Activated CD4-positive, CD25-positive, alpha-beta regulatory T cell treated with anti-CD3 and anti-CD28 coated beads, Interleukin-2, amount 50 U/mL, for 24 hours (primary cell): ENCODE measurements at regions not wholly inside any gene's neighbourhood (a gene's known extent, or its start where the extent isn't known, plus 50 kb on each side); places are given as distances from the start of the nearest gene placed in this dataset.
"Not testable (repeated sequence)": the region's sequence is repeated elsewhere in the genome, so short reads cannot be mapped to it uniquely, and the experiment has no call there.

Source experiments
- ATAC-seq, 2 donors: fragments of 150-1000 bp; cut with Tn5 transposase; one replicate each; pipeline ENCODE4 v1.10.0; 2021; ENCODE audit warnings: mild to moderate bottlenecking in 1 of 2, moderate library complexity in 1 of 2

DNA sequence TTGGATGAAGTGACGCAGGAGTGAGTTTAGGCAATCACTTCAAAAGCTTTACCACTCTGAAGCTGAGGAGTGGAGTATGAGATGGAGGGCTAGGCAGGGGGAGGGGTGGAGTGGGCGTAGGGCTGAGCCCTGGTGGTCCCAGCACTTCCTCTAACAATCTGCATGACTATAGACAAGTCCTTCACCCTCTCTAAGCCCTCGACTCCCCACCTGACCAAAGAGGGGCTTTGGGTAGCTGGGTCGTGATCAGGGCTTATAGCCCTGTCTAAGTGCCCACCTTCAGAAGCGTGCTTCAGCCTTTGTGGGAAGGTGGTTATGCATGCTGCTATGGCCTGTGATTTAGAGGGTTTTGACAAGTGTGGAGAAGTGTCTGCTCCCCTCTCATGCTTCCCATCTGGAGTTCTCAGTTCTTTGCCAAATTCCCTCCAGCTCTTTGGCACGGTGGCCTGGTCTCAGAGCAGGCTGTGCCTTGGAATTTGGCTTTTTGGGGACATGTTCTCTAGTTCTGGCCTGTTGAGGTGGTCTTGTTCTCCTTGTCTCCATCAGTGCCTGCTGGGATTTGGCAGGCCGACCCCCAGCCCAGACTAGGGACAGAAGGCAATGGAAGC is 53.0 kb downstream of the ACTBL2 start:
- no peak for ATAC-seq

DNA sequence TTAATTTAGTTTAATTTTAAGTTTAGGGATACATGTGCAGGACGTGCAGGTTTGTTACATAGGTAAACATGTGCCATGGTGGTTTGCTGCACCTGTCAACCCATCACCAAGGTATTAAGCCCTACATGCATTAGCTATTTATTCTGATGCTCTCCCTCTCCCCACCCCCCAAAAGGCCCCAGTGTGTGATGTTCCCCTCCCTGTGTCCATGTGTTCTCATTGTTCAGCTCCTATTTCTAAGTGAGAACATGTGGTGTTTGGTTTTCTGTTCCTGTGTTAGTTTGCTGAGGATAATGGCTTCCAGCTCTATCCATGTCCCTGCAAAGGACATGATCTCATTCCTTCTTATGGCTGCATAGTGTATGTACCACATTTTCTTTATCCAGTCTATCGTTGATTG is 53.6 kb downstream of the ACTBL2 start:
- ATAC-seq = not testable (repeated sequence)

- ATAC-seq = no peak
These were observed 59.6 kb downstream of the ACTBL2 start for GRCh38 chr5:57422993-57423392.

DNA sequence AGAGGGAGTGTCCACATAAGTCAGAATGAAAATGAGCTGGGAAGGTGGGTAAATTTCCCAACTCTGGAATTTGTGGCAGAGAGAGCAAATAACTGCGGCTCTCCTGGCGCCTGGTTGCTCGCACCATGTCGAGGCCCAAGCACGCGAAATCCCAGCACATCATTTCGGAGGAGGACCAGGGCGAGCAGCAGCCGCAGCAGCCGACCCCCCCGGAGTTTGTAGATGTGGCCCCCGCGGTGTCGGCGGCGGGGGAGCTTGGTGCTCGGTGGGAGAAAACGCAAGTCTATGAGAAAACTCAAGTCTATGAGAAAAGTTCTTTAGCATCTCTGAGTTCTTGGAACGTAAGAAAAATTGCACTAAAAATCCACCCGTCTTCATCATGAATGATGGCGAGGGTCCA is 60.3 kb downstream of the ACTBL2 start:
- ATAC-seq = no peak

DNA sequence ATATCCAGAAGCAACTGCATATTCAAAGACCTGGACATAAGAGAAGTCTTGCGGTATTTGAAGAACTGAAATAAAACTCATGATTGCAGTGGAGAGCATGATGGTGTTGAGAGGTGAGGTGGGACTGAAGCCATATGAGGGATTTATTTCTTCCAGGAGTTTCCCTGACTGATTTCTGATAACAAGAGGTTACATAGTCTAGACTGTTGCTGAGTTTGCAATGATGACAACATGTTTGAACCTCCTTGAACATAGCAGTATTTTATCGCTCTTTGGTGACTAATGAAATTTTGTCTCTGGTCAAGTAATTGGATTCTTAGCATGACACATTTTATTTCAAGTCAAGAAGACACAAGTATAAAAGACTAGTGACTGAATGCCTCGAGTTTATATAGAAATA is 61.8 kb downstream of the ACTBL2 start:
- no peak for ATAC-seq

DNA sequence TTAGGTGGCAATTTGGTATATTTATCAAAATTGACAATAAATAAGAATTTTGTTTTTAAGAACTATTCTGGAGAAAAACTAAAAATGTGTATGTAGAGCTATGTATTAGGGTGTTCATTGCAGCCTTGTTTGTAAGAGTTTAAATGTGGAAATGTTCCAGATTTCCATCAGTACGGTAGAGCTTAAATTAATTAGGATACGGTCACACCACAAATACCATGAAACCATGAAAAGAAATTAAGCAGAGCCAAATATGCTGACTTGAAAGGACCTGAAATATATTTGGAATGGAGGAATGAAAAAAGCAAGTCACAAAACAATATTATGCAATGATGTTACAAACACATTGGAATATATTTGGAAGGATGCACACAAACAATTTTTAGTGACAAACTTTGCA is 64.6 kb downstream of the ACTBL2 start:
- ATAC-seq = no peak

DNA sequence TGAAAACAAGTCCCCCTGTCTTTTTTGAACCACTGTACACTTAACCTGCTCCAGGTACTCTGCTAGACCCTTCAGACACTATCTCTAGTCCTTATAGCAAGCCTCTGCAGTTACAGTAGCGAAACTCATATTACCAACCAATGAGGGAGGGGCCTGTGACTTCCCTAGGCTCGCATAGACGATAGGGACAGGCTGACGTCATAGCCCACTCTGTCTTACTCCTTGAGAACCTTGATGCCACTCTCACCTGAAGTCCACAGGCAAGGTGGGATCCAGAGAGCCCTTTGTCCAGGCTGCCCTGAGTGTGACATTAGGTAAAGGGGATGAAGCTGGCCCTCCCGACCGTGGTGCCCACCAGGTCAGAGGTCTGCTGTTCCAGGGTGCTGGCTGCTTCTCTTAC is 65.3 kb downstream of the ACTBL2 start:
- no peak for ATAC-seq

DNA sequence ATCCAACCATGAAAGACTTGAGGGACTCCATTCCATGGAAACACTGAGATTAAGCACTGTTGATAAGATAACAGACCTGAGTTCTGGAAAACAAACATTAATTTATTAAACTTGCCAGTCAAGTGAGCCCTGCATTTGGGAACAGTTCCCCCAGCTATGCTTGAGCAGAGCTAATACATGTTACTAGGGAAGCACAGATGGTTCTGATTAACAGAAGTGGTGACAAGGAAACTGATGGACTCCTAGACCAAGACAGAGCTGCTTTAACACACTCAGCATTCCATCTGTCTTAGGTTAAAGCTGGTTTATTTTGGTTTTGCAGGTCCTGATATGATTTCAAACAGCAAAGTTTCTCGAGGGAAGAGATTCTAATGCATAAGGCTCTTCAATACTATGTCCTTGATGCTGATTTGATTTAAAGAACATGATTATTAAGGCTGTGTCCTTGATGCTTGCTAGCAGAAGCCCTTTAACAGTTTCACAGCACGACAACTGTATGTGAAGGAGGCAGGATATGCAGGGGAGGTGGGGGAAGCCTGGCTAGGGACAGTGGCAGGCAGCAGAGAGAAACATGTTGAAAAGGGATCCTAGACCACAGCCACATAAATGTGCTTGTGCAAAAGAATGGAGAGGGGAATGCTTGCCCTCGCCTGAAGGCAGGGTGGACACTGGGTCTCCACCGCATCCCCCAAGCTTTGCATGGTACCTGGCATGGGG is 66.2 kb downstream of the ACTBL2 start:
- no peak for ATAC-seq

DNA sequence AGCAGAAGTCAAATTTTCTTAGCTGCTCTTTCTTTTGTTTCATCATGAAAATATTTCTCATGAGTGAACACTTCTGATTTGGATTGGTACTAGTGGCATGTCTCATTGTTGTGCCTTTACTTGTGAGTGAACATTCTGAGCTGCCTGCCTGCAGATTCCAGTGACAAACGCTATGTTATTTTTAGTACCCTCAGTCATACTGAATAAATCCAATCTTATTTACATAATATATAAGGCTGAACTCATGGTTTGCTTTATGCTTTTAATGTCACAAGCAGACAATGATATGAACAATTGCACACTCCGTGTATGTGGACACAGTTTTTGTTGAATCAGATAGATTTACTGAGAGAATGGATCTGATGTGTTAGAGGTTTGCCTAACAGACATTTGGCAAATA is 67.8 kb downstream of the ACTBL2 start:
- ATAC-seq = no peak

DNA sequence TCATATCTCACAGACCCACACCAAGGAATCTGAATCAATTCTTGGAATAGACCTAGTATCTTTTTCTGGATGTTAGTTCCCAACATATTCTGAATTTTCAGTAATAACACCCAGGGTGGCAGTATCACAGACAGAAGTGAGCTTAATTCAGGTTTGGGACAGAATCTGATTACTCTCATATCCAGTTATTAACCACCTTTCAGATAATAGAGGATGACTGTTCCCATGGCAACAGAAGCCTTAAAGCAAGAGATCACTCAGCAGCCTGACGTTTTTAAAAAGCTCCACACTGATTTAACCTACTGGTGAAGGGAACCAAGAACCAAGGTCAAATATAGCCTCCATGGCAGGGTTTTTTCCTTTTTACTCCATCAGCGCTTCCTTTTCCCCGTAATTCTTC is 68.4 kb downstream of the ACTBL2 start:
- ATAC-seq = no peak

DNA sequence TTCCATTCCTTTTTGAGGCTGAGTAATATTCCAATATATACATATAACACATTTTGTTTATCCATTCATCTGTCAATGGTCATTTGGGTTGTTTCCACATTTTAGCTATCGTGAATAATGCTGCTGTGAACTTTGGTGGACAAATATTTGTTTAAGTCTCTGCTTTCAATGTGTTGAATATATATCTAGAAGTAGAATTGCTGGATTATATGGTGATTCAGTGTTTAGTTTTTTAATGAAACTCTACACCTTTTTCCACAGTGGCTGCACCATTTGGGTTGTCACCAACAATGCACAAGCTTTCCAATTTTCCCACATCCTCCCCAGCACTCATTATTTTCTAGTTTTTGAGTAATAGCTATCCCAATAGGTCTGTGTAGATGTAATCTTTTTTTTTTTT is 69.5 kb downstream of the ACTBL2 start:
- no peak for ATAC-seq

DNA sequence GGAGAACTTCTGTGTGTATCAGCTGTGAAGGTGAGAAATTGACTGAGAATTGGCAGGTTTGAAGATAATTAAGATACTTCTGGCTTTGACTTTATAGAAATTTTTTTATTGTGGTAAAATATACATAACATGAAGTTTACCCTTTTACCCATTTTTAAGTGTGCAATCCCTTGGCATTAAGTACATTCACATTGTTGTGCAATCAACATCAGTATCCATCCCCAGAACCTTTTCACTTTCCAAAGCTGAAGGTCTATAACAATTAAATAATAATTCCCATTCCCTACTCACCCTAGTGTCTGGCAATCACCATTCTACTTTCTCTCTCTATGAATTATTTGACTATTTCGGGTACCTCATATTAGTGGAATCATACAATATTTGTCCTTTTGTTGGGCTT is 69.9 kb downstream of the ACTBL2 start:
- no peak for ATAC-seq

DNA sequence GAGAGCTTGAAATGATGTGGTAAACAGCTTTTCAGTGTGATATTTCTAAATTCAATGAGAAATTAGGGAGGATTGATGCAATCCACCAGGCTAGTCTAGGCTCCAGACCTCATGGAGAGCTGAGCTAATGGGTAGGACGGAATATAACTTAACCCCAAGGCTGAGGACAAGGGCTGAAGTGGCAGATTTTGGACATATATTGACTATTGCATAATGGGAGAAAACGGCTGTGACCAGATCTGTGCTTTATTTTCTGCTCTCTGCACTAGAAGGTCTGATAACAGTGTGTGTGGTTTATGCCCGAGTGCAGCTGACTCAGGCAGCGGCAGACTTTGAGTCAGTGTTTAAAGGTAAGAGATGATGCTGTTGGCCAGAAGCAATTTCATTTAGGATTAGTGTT is 70.6 kb downstream of the ACTBL2 start:
- no peak for ATAC-seq

GRCh38 chr5:57410374-57411320 is 72.0 kb downstream of the ACTBL2 start:
- ATAC-seq = no peak

DNA sequence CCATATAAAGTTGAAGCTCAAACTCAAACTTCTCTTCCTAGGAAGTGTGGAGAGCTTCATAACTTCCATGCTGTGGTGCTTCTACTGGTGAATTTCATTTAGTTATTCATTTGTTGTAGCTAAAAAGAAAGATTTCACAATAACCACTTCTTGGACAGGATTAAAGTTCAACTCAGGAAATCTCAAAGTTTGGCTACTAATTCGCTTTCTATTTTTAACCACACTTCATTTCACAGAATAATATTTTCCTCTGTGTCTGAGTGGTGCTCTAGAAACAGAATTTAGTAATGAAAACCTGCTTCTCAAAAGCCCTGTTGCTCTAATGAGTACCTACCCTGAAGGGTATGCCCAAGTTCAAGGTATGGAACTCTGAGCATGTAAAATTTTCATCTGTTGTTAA is 73.9 kb downstream of the ACTBL2 start:
- ATAC-seq = no peak

GRCh38 chr5:57408285-57408684 is 74.3 kb downstream of the ACTBL2 start:
- ATAC-seq = no peak

DNA sequence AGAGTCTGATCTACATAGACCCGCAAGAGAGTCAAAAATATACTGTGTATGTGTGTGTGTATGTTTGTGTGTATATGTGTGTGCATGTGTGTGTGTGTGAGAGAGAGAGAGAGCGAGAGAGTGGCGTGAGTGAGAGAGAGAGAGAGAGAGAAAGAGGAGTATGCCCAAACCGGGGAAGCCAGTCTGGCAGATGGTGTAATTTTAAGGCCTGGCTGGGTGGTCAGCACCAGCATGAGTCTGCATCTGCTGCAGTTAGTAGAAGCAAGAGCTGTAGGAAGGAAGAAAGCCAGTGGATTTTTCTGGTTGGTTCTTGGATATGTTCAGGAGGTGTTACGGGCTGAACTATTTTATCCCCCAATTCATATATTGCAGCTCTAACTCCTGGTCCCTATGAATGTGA is 75.2 kb downstream of the ACTBL2 start:
- ATAC-seq = no peak

DNA sequence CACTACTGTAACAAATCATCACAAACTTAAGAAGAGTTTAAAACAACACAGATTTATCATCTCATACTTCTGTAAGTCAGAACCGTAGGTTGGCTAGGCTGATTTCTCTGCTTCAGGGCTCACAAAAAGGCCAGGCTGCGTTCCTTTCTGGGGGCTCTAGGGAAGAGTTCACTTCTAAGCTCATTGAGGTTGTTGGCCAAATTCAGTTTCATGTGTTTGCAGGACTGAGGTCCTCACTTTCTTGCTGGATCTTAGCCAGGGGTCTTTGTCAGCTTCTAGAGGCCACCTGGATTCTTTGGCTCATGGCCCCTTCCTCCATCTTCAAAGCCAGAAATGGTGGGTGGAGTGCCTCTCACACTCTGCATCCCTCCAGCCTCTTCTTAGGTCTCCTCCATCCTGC is 76.0 kb downstream of the ACTBL2 start:
- ATAC-seq = no peak

GRCh38 chr5:57405984-57406383 is 76.6 kb downstream of the ACTBL2 start:
- ATAC-seq = no peak

GRCh38 chr5:57402761-57403160 is 79.8 kb downstream of the ACTBL2 start:
- ATAC-seq = no peak

DNA sequence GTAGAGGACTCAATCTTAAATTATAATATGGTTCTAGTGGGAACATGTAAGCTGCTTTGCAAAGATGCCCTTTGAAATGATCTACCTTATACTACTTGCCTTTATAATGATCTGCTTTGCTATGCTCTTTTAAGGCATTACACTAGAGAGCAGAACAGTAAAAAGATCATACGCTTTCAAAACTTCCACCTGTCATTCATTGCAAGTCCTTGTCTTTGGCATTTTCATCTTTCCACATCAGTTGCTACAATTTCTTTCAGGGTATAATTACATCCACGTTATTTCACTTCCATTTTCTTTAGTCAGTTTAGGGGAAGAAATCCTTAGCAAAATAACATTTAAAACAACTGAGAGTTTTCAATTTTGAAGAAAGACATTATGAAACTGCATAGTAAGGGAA is 80.3 kb downstream of the ACTBL2 start:
- no peak for ATAC-seq

DNA sequence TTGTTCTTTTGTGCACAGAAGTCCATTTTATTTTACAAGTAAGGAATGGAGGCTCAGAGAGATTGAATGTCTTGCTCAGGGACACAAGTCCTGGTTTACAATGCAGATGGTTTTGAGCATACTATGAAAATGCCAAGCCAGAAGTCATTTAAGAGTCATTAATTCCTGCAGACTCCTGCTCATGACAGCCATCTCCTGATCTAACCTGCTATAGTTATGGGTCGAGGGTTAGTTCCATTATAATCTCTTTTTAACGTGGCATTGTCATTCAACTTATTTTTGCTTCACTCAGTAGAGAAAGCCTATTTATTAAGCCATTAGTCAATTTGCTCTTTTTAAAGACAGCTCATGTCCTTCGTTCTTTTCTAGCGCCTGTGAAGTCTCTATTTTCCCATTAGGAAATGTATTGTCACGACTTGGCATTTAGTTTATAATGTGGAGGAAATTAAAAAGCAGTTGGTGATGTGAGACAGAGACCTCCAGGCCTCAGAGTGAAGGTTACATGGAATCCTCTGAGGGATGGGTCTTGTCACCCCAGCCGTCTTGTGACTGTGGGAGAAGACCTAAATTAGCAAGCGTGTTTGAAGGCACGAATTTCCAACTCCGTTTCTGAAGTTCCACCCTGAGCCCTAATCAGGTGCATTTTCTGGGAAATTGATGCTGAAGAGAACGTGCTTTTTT is 84.1 kb downstream of the ACTBL2 start:
- ATAC-seq = no peak

- no peak for ATAC-seq
These were observed 85.9 kb downstream of the ACTBL2 start for GRCh38 chr5:57396701-57397100.
